ENCODE measurements at regions not wholly inside any gene's neighbourhood (a gene's known extent, or its start where the extent isn't known, plus 50 kb on each side); places are given as distances from the start of the nearest gene placed in this dataset.

DNA sequence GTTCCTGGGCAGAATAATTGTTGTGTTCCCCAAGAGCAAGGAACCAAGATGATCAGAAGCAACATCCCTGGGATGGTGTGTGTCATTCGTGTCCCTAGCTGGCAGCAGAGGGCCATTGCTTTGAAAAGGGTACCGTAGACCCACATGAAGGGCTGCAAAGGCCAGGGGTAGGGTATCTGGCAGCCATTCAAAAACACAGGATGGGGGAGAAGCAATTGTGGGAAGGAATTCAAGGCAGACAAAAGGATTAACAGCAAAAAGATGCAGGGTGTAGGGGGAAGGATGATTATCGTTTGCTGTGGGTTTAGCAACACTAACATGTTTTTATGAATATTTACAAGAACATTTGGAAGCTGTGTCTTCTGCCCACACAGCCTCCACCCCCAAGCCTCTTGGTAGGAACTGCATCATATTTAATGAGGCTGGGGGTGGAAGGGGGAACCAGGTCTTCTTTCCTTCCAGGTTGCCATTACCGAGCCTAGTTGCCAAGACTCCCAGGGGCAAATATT, 169.0 kb upstream of the G2E3 start:
- no peak for TF ChIP-seq EZH2 (IDR thresholded peaks at IDR 0.05; ENCODE audit: insufficient read depth, low read length)
- TF ChIP-seq, protein P1, sequence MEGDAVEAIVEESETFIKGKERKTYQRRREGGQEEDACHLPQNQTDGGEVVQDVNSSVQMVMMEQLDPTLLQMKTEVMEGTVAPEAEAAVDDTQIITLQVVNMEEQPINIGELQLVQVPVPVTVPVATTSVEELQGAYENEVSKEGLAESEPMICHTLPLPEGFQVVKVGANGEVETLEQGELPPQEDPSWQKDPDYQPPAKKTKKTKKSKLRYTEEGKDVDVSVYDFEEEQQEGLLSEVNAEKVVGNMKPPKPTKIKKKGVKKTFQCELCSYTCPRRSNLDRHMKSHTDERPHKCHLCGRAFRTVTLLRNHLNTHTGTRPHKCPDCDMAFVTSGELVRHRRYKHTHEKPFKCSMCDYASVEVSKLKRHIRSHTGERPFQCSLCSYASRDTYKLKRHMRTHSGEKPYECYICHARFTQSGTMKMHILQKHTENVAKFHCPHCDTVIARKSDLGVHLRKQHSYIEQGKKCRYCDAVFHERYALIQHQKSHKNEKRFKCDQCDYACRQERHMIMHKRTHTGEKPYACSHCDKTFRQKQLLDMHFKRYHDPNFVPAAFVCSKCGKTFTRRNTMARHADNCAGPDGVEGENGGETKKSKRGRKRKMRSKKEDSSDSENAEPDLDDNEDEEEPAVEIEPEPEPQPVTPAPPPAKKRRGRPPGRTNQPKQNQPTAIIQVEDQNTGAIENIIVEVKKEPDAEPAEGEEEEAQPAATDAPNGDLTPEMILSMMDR (IDR thresholded peaks at IDR 0.05; ENCODE audit: insufficient read depth, low read depth, low read length), result no peak

Measured in astrocyte (in vitro differentiated cells and primary cell).